HepG2 (cell line): ENCODE measurements at regions not wholly inside any gene's neighbourhood (a gene's known extent, or its start where the extent isn't known, plus 50 kb on each side); places are given as distances from the start of the nearest gene placed in this dataset.

Experiments used
- ATAC-seq: fragments of 200-7000 bp; cut with Tn5 transposase; 3 replicates; pipeline ENCODE4 v1.9.1; 2020; ENCODE audit warnings: mild to moderate bottlenecking, moderate library complexity
- BruUV-seq: library from RNA; stranded (reverse); fragments of 400-500 nt; replicated peaks from 2 replicates; lab custom pipeline; 2021; lab: Mats Ljungman, UMichigan
- CTCF ChIA-PET: fragments of 300-600 bp; formaldehyde crosslinking; extraction: SDS; loops from one replicate; lab custom pipeline; 2021; ENCODE audit warnings: low total read pairs, inconsistent platforms, low intra/inter-chr PET ratio; lab: Yijun Ruan, JAX
- POLR2A ChIA-PET: fragments of 350-600 bp; sonication (Branson Sonifier 250); formaldehyde crosslinking; loops from one replicate; lab custom pipeline; 2020; ENCODE audit warnings: antibody characterized with exemption, inconsistent platforms; lab: Yijun Ruan, JAX
- DNase-seq: peaks from one replicate; pipeline ENCODE4 v3.0.0-alpha.2; 2015; ENCODE audit warnings: low spot score
- FAIRE-seq: peaks from 3 replicates; lab custom pipeline; 2011; peaks lifted over from hg19 to GRCh38; lab: Jason Lieb, UNC
- H2AFZ ChIP-seq: one replicate; pipeline ENCODE4 v1.6.1; 2011; ENCODE audit warnings: low read length, inconsistent platforms
- H3K27ac ChIP-seq: fragments of 300-600 bp; 3 replicates; pipeline ENCODE4 v1.8.0; 2011; ENCODE audit warnings: mixed run types, mild to moderate bottlenecking, mixed read lengths, low read length, inconsistent platforms; ENCODE audit not compliant: insufficient read depth; ENCODE audit errors: extremely low read length
- H3K27me3 ChIP-seq, 2 experiments: fragments of 200-600 bp in 1 of 2; 2 replicates in 1 of 2; 3 replicates in 1 of 2; pipeline versions ENCODE4 v1.6.0 to v1.8.0; 2011; ENCODE audit warnings: low read length in 2 of 2, mild to moderate bottlenecking in 2 of 2, moderate library complexity in 2 of 2, inconsistent platforms in 1 of 2; ENCODE audit not compliant: insufficient read depth in 2 of 2, control insufficient read depth in 1 of 2
- H3K36me3 ChIP-seq, 2 experiments: fragments of 200-600 bp in 1 of 2; replicated peaks in 1 of 2; 2 replicates in 1 of 2; 3 replicates in 1 of 2; pipeline versions ENCODE4 v1.5.1 to v1.8.0; 2011; ENCODE audit warnings: low read length in 2 of 2, inconsistent platforms in 1 of 2; ENCODE audit not compliant: insufficient read depth in 2 of 2, control insufficient read depth in 1 of 2
- H3K4me1 ChIP-seq: 2 replicates; pipeline ENCODE4 v1.5.1; 2012; ENCODE audit warnings: low read length, inconsistent platforms; ENCODE audit not compliant: insufficient read depth
- H3K4me2 ChIP-seq: 2 replicates; pipeline ENCODE4 v1.6.0; 2011; ENCODE audit warnings: low read depth, low read length, inconsistent platforms
- H3K4me3 ChIP-seq, 3 experiments: fragments of 200-600 bp in 1 of 3; sonication (generic), shearing (Covaris generic) in 1 of 3; replicated peaks in 1 of 3; 2 replicates each; pipeline ENCODE4 v1.5.1; 2011 to 2016; ENCODE audit warnings: low read length in 3 of 3, inconsistent platforms in 2 of 3, low read depth in 2 of 3, mild to moderate bottlenecking in 2 of 3, control low read depth in 1 of 3, mixed read lengths in 1 of 3; ENCODE audit not compliant: insufficient read depth in 1 of 3
- H3K79me2 ChIP-seq: one replicate; pipeline ENCODE4 v1.6.1; 2011; ENCODE audit warnings: low read length, inconsistent platforms; ENCODE audit not compliant: insufficient read depth
- H3K9ac ChIP-seq: 2 replicates; pipeline ENCODE4 v1.6.0; 2011; ENCODE audit warnings: mild to moderate bottlenecking, low read depth, low read length, inconsistent platforms; ENCODE audit not compliant: insufficient read depth
- H3K9me3 ChIP-seq: 2 replicates; pipeline ENCODE4 v1.5.1; 2012; ENCODE audit warnings: mild to moderate bottlenecking, low read length
- H4K20me1 ChIP-seq: 2 replicates; pipeline ENCODE4 v1.6.0; 2011; ENCODE audit warnings: inconsistent platforms, mild to moderate bottlenecking, low read length, moderate library complexity; ENCODE audit not compliant: insufficient read depth
- DZIP1 ChIP-seq: sonication (generic); formaldehyde crosslinking; IDR thresholded peaks from 2 replicates; pipeline ENCODE4 v1.5.0; 2020; ENCODE audit warnings: mild to moderate bottlenecking, missing genetic modification reagents
- FOXK1 ChIP-seq: sonication (generic); formaldehyde crosslinking; IDR thresholded peaks from 2 replicates; pipeline ENCODE4 v1.4.0; 2020; ENCODE audit warnings: low read depth, missing genetic modification reagents, borderline replicate concordance
- GZF1 ChIP-seq: sonication (generic); formaldehyde crosslinking; IDR thresholded peaks from 2 replicates; pipeline ENCODE4 v1.5.1; 2020; ENCODE audit warnings: mild to moderate bottlenecking, missing genetic modification reagents
- HOXA7 ChIP-seq: sonication (generic); formaldehyde crosslinking; IDR thresholded peaks from 2 replicates; pipeline ENCODE4 v1.8.1; 2022; ENCODE audit warnings: mild to moderate bottlenecking, missing genetic modification reagents, moderate library complexity
- KDM5A ChIP-seq: fragments of 200-600 bp; sonication (generic); IDR thresholded peaks from 2 replicates; pipeline ENCODE4 v1.7.0; 2018; ENCODE audit warnings: antibody characterized with exemption, mild to moderate bottlenecking, low read length, borderline replicate concordance
- TOE1 ChIP-seq: sonication (generic); formaldehyde crosslinking; IDR thresholded peaks from 2 replicates; pipeline ENCODE4 v1.4.0; 2020; ENCODE audit warnings: mild to moderate bottlenecking, missing genetic modification reagents
- ZNF12 ChIP-seq: sonication (generic); formaldehyde crosslinking; IDR thresholded peaks from 2 replicates; pipeline ENCODE4 v1.5.0; 2020; ENCODE audit warnings: missing genetic modification reagents
- ZNF496 ChIP-seq: sonication (generic); formaldehyde crosslinking; IDR thresholded peaks from 2 replicates; pipeline ENCODE4 v1.8.1; 2023; ENCODE audit warnings: mild to moderate bottlenecking, moderate library complexity, missing genetic modification reagents; ENCODE audit not compliant: insufficient replicate concordance
- WGBS: methylation state at CpG from one replicate; pipeline ENCODE4 v1.1.6; 2017; ENCODE audit warnings: low lambda C conversion rate; 5-methylcytosine and 5-hydroxymethylcytosine counted together
- in situ Hi-C: cut with HindIII; loops from 2 replicates; pipeline ENCODE4 v1.10.0; 2017; ENCODE audit warnings: low pct_unique_long_range_greater_than_20kb; ENCODE audit not compliant: extremely low pct_ligation_motif_present
- intact Hi-C: fragments of 100-400 bp; cut with micrococcal nuclease; formaldehyde crosslinking; loops from one replicate; pipeline ENCODE4 v1.10.0; 2022; ENCODE audit not compliant: unreplicated experiment
- TF ChIP-seq, protein P1 (sequence below): sonication (generic); formaldehyde crosslinking; IDR thresholded peaks from 2 replicates; pipeline ENCODE4 v1.4.0; 2020; ENCODE audit warnings: missing genetic modification reagents, mild to moderate bottlenecking, borderline replicate concordance
- TF ChIP-seq, protein P2 (sequence below): sonication (generic); formaldehyde crosslinking; IDR thresholded peaks from 2 replicates; pipeline ENCODE4 v1.4.0; 2020; ENCODE audit warnings: missing genetic modification reagents, borderline replicate concordance
- TF ChIP-seq, protein P3 (sequence below): sonication (generic); formaldehyde crosslinking; IDR thresholded peaks from 2 replicates; pipeline ENCODE4 v1.4.0; 2020; ENCODE audit warnings: missing genetic modification reagents

- TF ChIP-seq, protein P1, sequence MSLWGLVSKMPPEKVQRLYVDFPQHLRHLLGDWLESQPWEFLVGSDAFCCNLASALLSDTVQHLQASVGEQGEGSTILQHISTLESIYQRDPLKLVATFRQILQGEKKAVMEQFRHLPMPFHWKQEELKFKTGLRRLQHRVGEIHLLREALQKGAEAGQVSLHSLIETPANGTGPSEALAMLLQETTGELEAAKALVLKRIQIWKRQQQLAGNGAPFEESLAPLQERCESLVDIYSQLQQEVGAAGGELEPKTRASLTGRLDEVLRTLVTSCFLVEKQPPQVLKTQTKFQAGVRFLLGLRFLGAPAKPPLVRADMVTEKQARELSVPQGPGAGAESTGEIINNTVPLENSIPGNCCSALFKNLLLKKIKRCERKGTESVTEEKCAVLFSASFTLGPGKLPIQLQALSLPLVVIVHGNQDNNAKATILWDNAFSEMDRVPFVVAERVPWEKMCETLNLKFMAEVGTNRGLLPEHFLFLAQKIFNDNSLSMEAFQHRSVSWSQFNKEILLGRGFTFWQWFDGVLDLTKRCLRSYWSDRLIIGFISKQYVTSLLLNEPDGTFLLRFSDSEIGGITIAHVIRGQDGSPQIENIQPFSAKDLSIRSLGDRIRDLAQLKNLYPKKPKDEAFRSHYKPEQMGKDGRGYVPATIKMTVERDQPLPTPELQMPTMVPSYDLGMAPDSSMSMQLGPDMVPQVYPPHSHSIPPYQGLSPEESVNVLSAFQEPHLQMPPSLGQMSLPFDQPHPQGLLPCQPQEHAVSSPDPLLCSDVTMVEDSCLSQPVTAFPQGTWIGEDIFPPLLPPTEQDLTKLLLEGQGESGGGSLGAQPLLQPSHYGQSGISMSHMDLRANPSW = no peak
Measured at GRCh38 chr14:104513641-104514046, 65.9 kb upstream of the C14orf180 start (continued).

DNA sequence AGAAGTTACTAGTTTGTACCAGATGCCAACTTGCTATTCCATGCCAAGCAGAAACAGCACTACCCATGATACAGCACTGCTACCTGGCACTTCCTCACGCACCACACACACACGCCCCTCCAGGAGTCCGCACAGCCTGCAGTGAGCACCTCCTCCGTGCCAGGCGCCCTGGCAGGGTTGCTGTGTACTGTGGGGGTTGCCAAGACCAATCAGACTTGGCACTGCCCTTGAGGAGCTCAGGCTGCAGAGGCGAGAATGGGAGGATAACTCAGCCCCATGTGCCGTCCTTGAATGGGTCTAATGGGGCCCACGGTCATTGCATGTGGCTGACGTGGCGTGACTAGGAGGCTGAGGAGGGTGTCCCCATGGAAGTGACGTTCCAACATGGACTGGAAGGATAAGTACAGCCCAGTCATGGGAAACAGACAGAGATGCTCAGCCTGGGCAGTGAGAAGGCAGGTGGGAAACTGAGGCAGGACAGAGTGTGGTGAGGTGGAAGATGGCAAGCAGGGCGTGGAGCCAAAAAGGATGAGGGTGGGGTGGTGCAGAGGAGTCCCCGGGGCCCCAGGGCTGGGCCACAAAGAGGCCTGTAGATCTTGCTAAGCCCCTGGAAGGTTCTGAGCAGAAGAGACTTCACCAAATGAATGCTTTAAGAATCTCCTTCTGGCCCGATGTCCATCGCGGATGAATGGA, 65.3 kb upstream of the C14orf180 start:
- ATAC-seq = no peak
- in situ Hi-C loops = no loop called here
- no peak for FAIRE-seq

More for the DNA sequence above, 65.3 kb upstream of the C14orf180 start:
- Histone ChIP-seq H3K36me3 (no peaks in the 10 kb centered on the region), H3K4me1 (no peaks in the 10 kb centered on the region), H3K27me3 (peaks cover 1 to 4% of the 10 kb centered on the region in 2 experiments; a peak in 4 of 5 replicates), H3K4me3 (no peak overlapping the region), H2AFZ (no peak overlapping the region), H3K79me2 (no peaks in the 10 kb centered on the region), H3K9ac (no peak overlapping the region), H3K9me3 (no peaks in the 10 kb centered on the region), H4K20me1 (no peaks in the 10 kb centered on the region), H3K4me2 (no peak overlapping the region), H3K27ac (no peak overlapping the region)
- BruUV-seq = no TSS peak
- CTCF ChIA-PET = no interaction called here
- POLR2A ChIA-PET = no interaction called here
- 21% methylated on average over 16 of the region's 16 CpGs for WGBS
- DNase-seq = no peak
- TF ChIP-seq TOE1 (CRISPR knock-in tag) (no peak), ZNF496 (CRISPR knock-in tag) (no peak), ZNF12 (no peak), KDM5A (no peak), GZF1 (no peak), DZIP1 (no peak), HOXA7 (CRISPR knock-in tag) (no peak), FOXK1 (CRISPR knock-in tag) (no peak)
- TF ChIP-seq, protein P2, sequence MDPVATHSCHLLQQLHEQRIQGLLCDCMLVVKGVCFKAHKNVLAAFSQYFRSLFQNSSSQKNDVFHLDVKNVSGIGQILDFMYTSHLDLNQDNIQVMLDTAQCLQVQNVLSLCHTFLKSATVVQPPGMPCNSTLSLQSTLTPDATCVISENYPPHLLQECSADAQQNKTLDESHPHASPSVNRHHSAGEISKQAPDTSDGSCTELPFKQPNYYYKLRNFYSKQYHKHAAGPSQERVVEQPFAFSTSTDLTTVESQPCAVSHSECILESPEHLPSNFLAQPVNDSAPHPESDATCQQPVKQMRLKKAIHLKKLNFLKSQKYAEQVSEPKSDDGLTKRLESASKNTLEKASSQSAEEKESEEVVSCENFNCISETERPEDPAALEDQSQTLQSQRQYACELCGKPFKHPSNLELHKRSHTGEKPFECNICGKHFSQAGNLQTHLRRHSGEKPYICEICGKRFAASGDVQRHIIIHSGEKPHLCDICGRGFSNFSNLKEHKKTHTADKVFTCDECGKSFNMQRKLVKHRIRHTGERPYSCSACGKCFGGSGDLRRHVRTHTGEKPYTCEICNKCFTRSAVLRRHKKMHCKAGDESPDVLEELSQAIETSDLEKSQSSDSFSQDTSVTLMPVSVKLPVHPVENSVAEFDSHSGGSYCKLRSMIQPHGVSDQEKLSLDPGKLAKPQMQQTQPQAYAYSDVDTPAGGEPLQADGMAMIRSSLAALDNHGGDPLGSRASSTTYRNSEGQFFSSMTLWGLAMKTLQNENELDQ (CRISPR knock-in tag) = no peak
- TF ChIP-seq, protein P3, sequence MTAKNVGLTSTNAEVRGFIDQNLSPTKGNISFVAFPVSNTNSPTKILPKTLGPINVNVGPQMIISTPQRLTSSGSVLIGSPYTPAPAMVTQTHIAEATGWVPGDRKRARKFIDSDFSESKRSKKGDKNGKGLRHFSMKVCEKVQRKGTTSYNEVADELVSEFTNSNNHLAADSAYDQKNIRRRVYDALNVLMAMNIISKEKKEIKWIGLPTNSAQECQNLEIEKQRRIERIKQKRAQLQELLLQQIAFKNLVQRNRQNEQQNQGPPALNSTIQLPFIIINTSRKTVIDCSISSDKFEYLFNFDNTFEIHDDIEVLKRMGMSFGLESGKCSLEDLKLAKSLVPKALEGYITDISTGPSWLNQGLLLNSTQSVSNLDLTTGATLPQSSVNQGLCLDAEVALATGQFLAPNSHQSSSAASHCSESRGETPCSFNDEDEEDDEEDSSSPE (CRISPR knock-in tag) = no peak
- intact Hi-C loops = no loop called here
